H9 (cell line): ENCODE measurements at regions not wholly inside any gene's neighbourhood (a gene's known extent, or its start where the extent isn't known, plus 50 kb on each side); places are given as distances from the start of the nearest gene placed in this dataset.
"Not testable (repeated sequence)": the region's sequence is repeated elsewhere in the genome, so short reads cannot be mapped to it uniquely, and the experiment has no call there.

Experiments used
- DNase-seq: peaks from one replicate; pipeline ENCODE4 v3.0.0-alpha.2; 2017
- H2AFZ ChIP-seq: one replicate; pipeline ENCODE4 v1.6.1; 2013; ENCODE audit warnings: mild to moderate bottlenecking, low read length, control low read depth, moderate library complexity
- H2AK5ac ChIP-seq: 2 replicates; pipeline ENCODE4 v1.6.1; 2013; ENCODE audit warnings: low read length, control low read depth, mixed read lengths; ENCODE audit not compliant: insufficient read length
- H2BK120ac ChIP-seq: one replicate; pipeline ENCODE4 v1.6.1; 2013; ENCODE audit warnings: low read depth, mild to moderate bottlenecking, low read length, control low read depth, inconsistent platforms; ENCODE audit not compliant: poor library complexity, severe bottlenecking
- H2BK12ac ChIP-seq: 2 replicates; pipeline ENCODE4 v1.6.1; 2013; ENCODE audit warnings: low read length, control low read depth, mixed read lengths, low read depth; ENCODE audit not compliant: insufficient read length
- H2BK15ac ChIP-seq: 2 replicates; pipeline ENCODE4 v1.6.1; 2013; ENCODE audit warnings: low read depth, low read length, control low read depth
- H2BK20ac ChIP-seq: one replicate; pipeline ENCODE4 v1.6.1; 2013; ENCODE audit warnings: low read depth, mild to moderate bottlenecking, low read length, control low read depth, inconsistent platforms; ENCODE audit not compliant: poor library complexity, severe bottlenecking
- H2BK5ac ChIP-seq: 2 replicates; pipeline ENCODE4 v1.6.1; 2013; ENCODE audit warnings: low read length, control low read depth, mixed read lengths; ENCODE audit not compliant: insufficient read length
- H3K14ac ChIP-seq: 2 replicates; pipeline ENCODE4 v1.6.1; 2013; ENCODE audit warnings: low read length, control low read depth; ENCODE audit not compliant: insufficient read depth
- H3K18ac ChIP-seq: 2 replicates; pipeline ENCODE4 v1.6.1; 2013; ENCODE audit warnings: low read depth, mild to moderate bottlenecking, mixed read lengths, low read length, control low read depth; ENCODE audit not compliant: insufficient read length
- H3K23ac ChIP-seq: 2 replicates; pipeline ENCODE4 v1.6.1; 2013; ENCODE audit warnings: low read length, control low read depth, mixed read lengths, low read depth; ENCODE audit not compliant: insufficient read length
- H3K23me2 ChIP-seq: 2 replicates; pipeline ENCODE4 v1.6.1; 2013; ENCODE audit warnings: low read depth, mild to moderate bottlenecking, mixed read lengths, low read length, control low read depth; ENCODE audit not compliant: insufficient read length, poor library complexity, severe bottlenecking
- H3K27ac ChIP-seq: 2 replicates; pipeline ENCODE4 v1.5.1; 2013; ENCODE audit warnings: low read length, control low read depth, mixed read lengths, low read depth; ENCODE audit not compliant: insufficient read length
- H3K27me3 ChIP-seq: 2 replicates; pipeline ENCODE4 v1.6.1; 2013; ENCODE audit warnings: low read length, control low read depth, inconsistent platforms; ENCODE audit not compliant: insufficient read depth
- H3K4ac ChIP-seq: 2 replicates; pipeline ENCODE4 v1.6.1; 2013; ENCODE audit warnings: low read depth, mild to moderate bottlenecking, control low read depth, inconsistent platforms, low read length, moderate library complexity
- H3K4me1 ChIP-seq: 2 replicates; pipeline ENCODE4 v1.6.1; 2013; ENCODE audit warnings: low read length, control low read depth, inconsistent platforms; ENCODE audit not compliant: insufficient read depth
- H3K4me2 ChIP-seq: 2 replicates; pipeline ENCODE4 v1.6.1; 2013; ENCODE audit warnings: low read length, control low read depth, mixed read lengths; ENCODE audit not compliant: insufficient read length, insufficient read depth
- H3K56ac ChIP-seq: 2 replicates; pipeline ENCODE4 v1.6.1; 2013; ENCODE audit warnings: low read depth, mild to moderate bottlenecking, mixed read lengths, low read length, control low read depth; ENCODE audit not compliant: insufficient read length
- H3K79me1 ChIP-seq: 2 replicates; pipeline ENCODE4 v1.6.1; 2013; ENCODE audit warnings: low read depth, mild to moderate bottlenecking, moderate library complexity, low read length, control low read depth, inconsistent platforms; ENCODE audit not compliant: insufficient read depth, poor library complexity, severe bottlenecking
- H3K79me2 ChIP-seq: 2 replicates; pipeline ENCODE4 v1.6.1; 2013; ENCODE audit warnings: low read length, control low read depth, inconsistent platforms; ENCODE audit not compliant: insufficient read depth
- H3K9ac ChIP-seq: 2 replicates; pipeline ENCODE4 v1.6.1; 2013; ENCODE audit warnings: low read length, control low read depth, mixed read lengths; ENCODE audit not compliant: insufficient read length; ENCODE audit errors: extremely low read depth
- H3K9me3 ChIP-seq: one replicate; pipeline ENCODE4 v1.6.1; 2013; ENCODE audit warnings: low read depth, low read length, inconsistent platforms; ENCODE audit not compliant: control insufficient read depth
- H3T11ph ChIP-seq: one replicate; pipeline ENCODE4 v1.6.1; 2013; ENCODE audit warnings: mild to moderate bottlenecking, low read length, control low read depth, inconsistent platforms
- H4K20me1 ChIP-seq: one replicate; pipeline ENCODE4 v1.6.1; 2013; ENCODE audit not compliant: control insufficient read depth, insufficient read length, insufficient read depth
- H4K5ac ChIP-seq: 2 replicates; pipeline ENCODE4 v1.6.1; 2013; ENCODE audit warnings: low read depth, mild to moderate bottlenecking, mixed read lengths, low read length, control low read depth; ENCODE audit not compliant: insufficient read length
- H4K8ac ChIP-seq: replicated peaks from 2 replicates; pipeline ENCODE4 v1.6.1; 2013; ENCODE audit warnings: low read length, control low read depth, mixed read lengths, low read depth; ENCODE audit not compliant: insufficient read length
- H4K91ac ChIP-seq: 2 replicates; pipeline ENCODE4 v1.6.1; 2013; ENCODE audit warnings: low read depth, mild to moderate bottlenecking, moderate library complexity, mixed read lengths, low read length, control low read depth; ENCODE audit not compliant: insufficient read length
- H3K27ac Mint-ChIP-seq, 3 experiments: 2 replicates in 2 of 3; 3 replicates in 1 of 3; pipeline ENCODE4 v1.8.0; 2020 to 2021; ENCODE audit warnings: mixed read lengths in 3 of 3, mild to moderate bottlenecking in 1 of 3, moderate library complexity in 1 of 3
- H3K27me3 Mint-ChIP-seq: 2 replicates; pipeline ENCODE4 v1.8.0; 2021; ENCODE audit warnings: low read depth, mild to moderate bottlenecking, moderate library complexity, mixed read lengths
- H3K36me3 Mint-ChIP-seq, 3 experiments: 2 replicates in 2 of 3; 3 replicates in 1 of 3; pipeline ENCODE4 v1.8.0; 2020 to 2021; ENCODE audit warnings: low read depth in 3 of 3, mixed read lengths in 3 of 3; ENCODE audit not compliant: insufficient read depth in 1 of 3
- H3K4me1 Mint-ChIP-seq, 2 experiments: 2 replicates each; pipeline ENCODE4 v1.8.0; 2020; ENCODE audit warnings: mixed read lengths in 2 of 2
- H3K4me3 Mint-ChIP-seq, 2 experiments: 2 replicates in 1 of 2; 3 replicates in 1 of 2; pipeline ENCODE4 v1.8.0; 2020 to 2021; ENCODE audit warnings: mild to moderate bottlenecking in 2 of 2, mixed read lengths in 2 of 2, moderate library complexity in 1 of 2
- H3K9me3 Mint-ChIP-seq, 2 experiments: 2 replicates in 1 of 2; 3 replicates in 1 of 2; pipeline ENCODE4 v1.8.0; 2020; ENCODE audit warnings: mild to moderate bottlenecking in 2 of 2, mixed read lengths in 2 of 2, moderate library complexity in 1 of 2
- WGBS: extraction: QIAGEN DNeasy Blood & Tissue Kit; methylation state at CpG from one replicate; pipeline ENCODE4 v1.1.7; 2013; ENCODE audit warnings: missing lambda C conversion rate, low lambda C conversion rate, mixed read lengths; ENCODE audit not compliant: insufficient read length; ENCODE audit errors: extremely low coverage; 5-methylcytosine and 5-hydroxymethylcytosine counted together
- TF ChIP-seq, protein P1 (sequence below): fragments of 200-600 bp; sonication (generic); conservative IDR thresholded peaks from 3 replicates; pipeline ENCODE4 v1.8.0; 2021; ENCODE audit warnings: antibody characterized with exemption, mild to moderate bottlenecking

DNA sequence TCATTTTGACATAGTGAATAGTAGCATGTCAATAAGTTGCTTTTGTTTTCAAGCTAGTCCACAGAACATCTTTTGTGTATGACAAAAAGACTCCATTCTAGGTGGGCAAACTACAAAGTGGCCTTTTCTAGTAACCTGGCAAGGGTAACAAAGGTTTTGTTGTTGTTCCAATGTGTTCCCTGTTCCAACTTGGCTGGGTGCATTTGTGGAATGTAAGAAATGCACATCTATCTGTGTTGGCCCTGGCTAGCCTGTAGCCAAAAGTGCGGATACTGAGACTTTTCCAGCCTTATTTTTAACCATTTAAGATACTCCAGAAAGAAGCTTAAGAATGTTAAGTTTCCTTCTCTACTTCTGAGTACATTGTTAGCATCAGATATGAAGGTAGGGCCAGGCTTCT is 118.7 kb upstream of the CHRDL1 start:
- H3K27me3 Mint-ChIP-seq: peaks cover 10% of the 10 kb centered on the region
- H2BK5ac ChIP-seq: no peak overlapping the region

GRCh38 chrX:110904747-110905146 is 109.1 kb upstream of the CHRDL1 start:
- not testable (repeated sequence) for H2BK20ac ChIP-seq, H4K91ac ChIP-seq, DNase-seq, H3K4me1 Mint-ChIP-seq, H2BK15ac ChIP-seq, H2AFZ ChIP-seq, H3K4ac ChIP-seq, H3K9ac ChIP-seq, H3K23ac ChIP-seq, H3K23me2 ChIP-seq, H2BK5ac ChIP-seq, H3K18ac ChIP-seq, H3K79me1 ChIP-seq, H3K9me3 ChIP-seq, H3K14ac ChIP-seq, H4K8ac ChIP-seq, H3K27me3 ChIP-seq, H3K27ac ChIP-seq, H3K4me1 ChIP-seq, H4K5ac ChIP-seq, H3T11ph ChIP-seq, H2BK12ac ChIP-seq, H3K79me2 ChIP-seq, H3K4me2 ChIP-seq, H2AK5ac ChIP-seq, H3K56ac ChIP-seq, H3K27ac Mint-ChIP-seq, H2BK120ac ChIP-seq, H3K4me3 Mint-ChIP-seq, H4K20me1 ChIP-seq
- Mint-ChIP-seq H3K27me3 (peaks cover 12% of the 10 kb centered on the region), H3K9me3 (peaks cover 21 to 24% of the 10 kb centered on the region in 2 experiments), H3K36me3 (peaks cover 4 to 16% (median 5%) of the 10 kb centered on the region in 3 experiments; a peak in 4 of 7 replicates)

More for the DNA sequence above, 118.7 kb upstream of the CHRDL1 start:
- H2BK15ac ChIP-seq: no peak overlapping the region
- H3T11ph ChIP-seq: no peak overlapping the region
- H3K4me2 ChIP-seq: no peak overlapping the region
- Mint-ChIP-seq H3K27ac (no peak overlapping the region), H3K36me3 (no peaks in the 10 kb centered on the region), H3K4me3 (no peak overlapping the region), H3K9me3 (no peaks in the 10 kb centered on the region), H3K4me1 (peaks cover 6 to 10% of the 10 kb centered on the region in 2 experiments)
- H2BK120ac ChIP-seq: no peak overlapping the region
- no peak overlapping the region for H2BK12ac ChIP-seq
- H3K79me2 ChIP-seq: no peaks in the 10 kb centered on the region
- no peak overlapping the region for H3K4ac ChIP-seq
- no peak overlapping the region for H4K91ac ChIP-seq
- H3K9me3 ChIP-seq: no peaks in the 10 kb centered on the region
- H2BK20ac ChIP-seq: no peak overlapping the region
- no peak overlapping the region for H2AFZ ChIP-seq
- no peak overlapping the region for H3K27ac ChIP-seq
- H4K5ac ChIP-seq: no peak overlapping the region
- no peak overlapping the region for H3K23ac ChIP-seq
- no peaks in the 10 kb centered on the region; the same call in 1 of the 2 replicates for H3K4me1 ChIP-seq
- DNase-seq: no peak
- no peak overlapping the region for H4K8ac ChIP-seq
- WGBS: no CpG with 5 or more reads among the region's 1 CpG
- H3K79me1 ChIP-seq: no peaks in the 10 kb centered on the region
- H3K56ac ChIP-seq: no peak overlapping the region
- no peak overlapping the region for H3K9ac ChIP-seq
- no peak overlapping the region for H3K18ac ChIP-seq
- H3K23me2 ChIP-seq: no peaks in the 10 kb centered on the region
- no peaks in the 10 kb centered on the region for H3K27me3 ChIP-seq
- TF ChIP-seq, protein P1, sequence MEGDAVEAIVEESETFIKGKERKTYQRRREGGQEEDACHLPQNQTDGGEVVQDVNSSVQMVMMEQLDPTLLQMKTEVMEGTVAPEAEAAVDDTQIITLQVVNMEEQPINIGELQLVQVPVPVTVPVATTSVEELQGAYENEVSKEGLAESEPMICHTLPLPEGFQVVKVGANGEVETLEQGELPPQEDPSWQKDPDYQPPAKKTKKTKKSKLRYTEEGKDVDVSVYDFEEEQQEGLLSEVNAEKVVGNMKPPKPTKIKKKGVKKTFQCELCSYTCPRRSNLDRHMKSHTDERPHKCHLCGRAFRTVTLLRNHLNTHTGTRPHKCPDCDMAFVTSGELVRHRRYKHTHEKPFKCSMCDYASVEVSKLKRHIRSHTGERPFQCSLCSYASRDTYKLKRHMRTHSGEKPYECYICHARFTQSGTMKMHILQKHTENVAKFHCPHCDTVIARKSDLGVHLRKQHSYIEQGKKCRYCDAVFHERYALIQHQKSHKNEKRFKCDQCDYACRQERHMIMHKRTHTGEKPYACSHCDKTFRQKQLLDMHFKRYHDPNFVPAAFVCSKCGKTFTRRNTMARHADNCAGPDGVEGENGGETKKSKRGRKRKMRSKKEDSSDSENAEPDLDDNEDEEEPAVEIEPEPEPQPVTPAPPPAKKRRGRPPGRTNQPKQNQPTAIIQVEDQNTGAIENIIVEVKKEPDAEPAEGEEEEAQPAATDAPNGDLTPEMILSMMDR: no peak
- H2AK5ac ChIP-seq: no peak overlapping the region
- no peaks in the 10 kb centered on the region for H4K20me1 ChIP-seq
- H3K14ac ChIP-seq: no peak overlapping the region
